Memory B cell (primary cell): ENCODE measurements at regions not wholly inside any gene's neighbourhood (a gene's known extent, or its start where the extent isn't known, plus 50 kb on each side); places are given as distances from the start of the nearest gene placed in this dataset.

Experiments
- ATAC-seq: fragments of 150-1000 bp; cut with Tn5 transposase; 2 replicates; pipeline ENCODE4 v1.10.0; 2021; ENCODE audit warnings: low read depth, mild to moderate bottlenecking, moderate library complexity
- DNase-seq, 2 donors: peaks; one replicate each; pipeline ENCODE4 v3.0.0; 2022; ENCODE audit warnings: low spot score in 2 of 2
- H3K27ac Mint-ChIP-seq: one replicate; pipeline ENCODE4 v1.8.0; 2022; ENCODE audit warnings: mild to moderate bottlenecking, moderate library complexity, mixed read lengths
- H3K27me3 Mint-ChIP-seq: one replicate; pipeline ENCODE4 v1.8.0; 2022; ENCODE audit warnings: mixed read lengths
- H3K36me3 Mint-ChIP-seq: one replicate; pipeline ENCODE4 v1.8.0; 2022; ENCODE audit warnings: mild to moderate bottlenecking, mixed read lengths
- H3K4me1 Mint-ChIP-seq: one replicate; pipeline ENCODE4 v1.8.0; 2022; ENCODE audit warnings: mixed read lengths
- H3K4me3 Mint-ChIP-seq: one replicate; pipeline ENCODE4 v1.8.0; 2022; ENCODE audit warnings: mild to moderate bottlenecking, moderate library complexity, mixed read lengths
- H3K9me3 Mint-ChIP-seq: one replicate; pipeline ENCODE4 v1.8.0; 2022; ENCODE audit warnings: mixed read lengths

- Mint-ChIP-seq H3K36me3 (no peaks in the 10 kb centered on the region), H3K9me3 (no peaks in the 10 kb centered on the region), H3K4me3 (no peak overlapping the region), H3K27ac (no peak overlapping the region), H3K4me1 (peaks cover 6% of the 10 kb centered on the region), H3K27me3 (peaks cover 10% of the 10 kb centered on the region)
- DNase-seq (no peak), ATAC-seq (no peak)
Observed at GRCh38 chr3:56989977-56990640, 70.4 kb upstream of the SPATA12 start.

- no peak overlapping the region for H3K27ac Mint-ChIP-seq
- H3K36me3 Mint-ChIP-seq, result no peaks in the 10 kb centered on the region
- no peak overlapping the region for H3K4me3 Mint-ChIP-seq
- no peak for DNase-seq
- H3K4me1 Mint-ChIP-seq, result peaks cover 6% of the 10 kb centered on the region
- H3K9me3 Mint-ChIP-seq, result no peaks in the 10 kb centered on the region
- ATAC-seq, result no peak
- peaks cover 10% of the 10 kb centered on the region for H3K27me3 Mint-ChIP-seq
Observed at GRCh38 chr3:56989169-56989976, 71.1 kb upstream of the SPATA12 start.

- no peaks in the 10 kb centered on the region for H3K36me3 Mint-ChIP-seq
- H3K9me3 Mint-ChIP-seq, result no peaks in the 10 kb centered on the region
- H3K27ac Mint-ChIP-seq, result no peak overlapping the region
- peaks cover 6% of the 10 kb centered on the region for H3K4me1 Mint-ChIP-seq
- peaks cover 10% of the 10 kb centered on the region for H3K27me3 Mint-ChIP-seq
- peak; percentile 68 to 70 for DNase-seq
- no peak overlapping the region for H3K4me3 Mint-ChIP-seq
- peak; percentile 74 for ATAC-seq
Observed at GRCh38 chr3:56988458-56989168, 71.9 kb upstream of the SPATA12 start.

GRCh38 chr3:56987238-56987895 lies 73.1 kb upstream of the SPATA12 start:
- Mint-ChIP-seq H3K27ac (no peak overlapping the region), H3K4me3 (no peak overlapping the region), H3K4me1 (peaks cover 6% of the 10 kb centered on the region), H3K27me3 (peaks cover 10% of the 10 kb centered on the region), H3K9me3 (no peaks in the 10 kb centered on the region), H3K36me3 (no peaks in the 10 kb centered on the region)
- no peak for ATAC-seq
- no peak for DNase-seq

DNA sequence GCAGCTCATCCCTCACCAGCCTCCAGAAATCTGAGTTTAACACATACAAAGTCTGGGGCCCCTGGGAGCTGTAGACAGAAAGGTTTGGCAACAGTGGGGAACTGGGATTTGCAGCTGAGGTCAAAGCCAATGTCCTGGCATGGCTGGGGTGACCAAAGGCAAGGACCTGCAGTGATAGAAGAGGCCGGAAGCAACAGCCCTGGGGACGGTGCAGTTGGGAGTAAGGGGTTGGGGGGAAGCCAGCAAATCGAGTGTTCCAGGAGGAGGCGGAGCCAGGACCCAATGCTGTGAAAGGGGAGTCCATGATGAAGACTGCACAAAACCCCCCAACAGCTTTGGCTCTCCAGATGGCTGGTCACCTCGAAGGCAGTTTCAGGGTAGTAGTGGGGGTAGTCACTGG lies 74.1 kb upstream of the SPATA12 start:
- Mint-ChIP-seq H3K27ac (no peak overlapping the region), H3K36me3 (no peaks in the 10 kb centered on the region), H3K4me1 (peaks cover 6% of the 10 kb centered on the region), H3K27me3 (peaks cover 10% of the 10 kb centered on the region), H3K9me3 (no peaks in the 10 kb centered on the region), H3K4me3 (no peak overlapping the region)
- ATAC-seq (no peak), DNase-seq (no peak)

DNA sequence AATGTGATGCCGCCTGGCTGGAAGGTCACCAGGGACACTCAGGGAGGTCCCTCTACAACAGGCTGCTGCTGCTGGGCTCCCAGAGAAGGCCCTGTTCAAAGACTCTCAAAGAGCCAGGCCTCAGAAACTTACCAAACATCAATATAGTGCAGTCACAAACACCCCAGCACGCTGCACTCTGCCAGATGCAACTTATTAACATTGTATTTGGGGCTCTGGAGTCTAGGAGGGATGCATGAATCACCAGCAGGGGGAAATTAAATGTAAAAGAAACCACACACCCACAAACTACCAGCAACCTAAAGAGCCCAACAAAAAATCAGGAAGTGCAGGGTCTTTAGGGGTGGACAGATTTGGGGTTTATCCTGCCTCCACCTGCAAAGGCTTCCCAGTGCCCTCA lies 74.6 kb upstream of the SPATA12 start:
- H3K36me3 Mint-ChIP-seq, result no peaks in the 10 kb centered on the region
- no peak for ATAC-seq

DNA sequence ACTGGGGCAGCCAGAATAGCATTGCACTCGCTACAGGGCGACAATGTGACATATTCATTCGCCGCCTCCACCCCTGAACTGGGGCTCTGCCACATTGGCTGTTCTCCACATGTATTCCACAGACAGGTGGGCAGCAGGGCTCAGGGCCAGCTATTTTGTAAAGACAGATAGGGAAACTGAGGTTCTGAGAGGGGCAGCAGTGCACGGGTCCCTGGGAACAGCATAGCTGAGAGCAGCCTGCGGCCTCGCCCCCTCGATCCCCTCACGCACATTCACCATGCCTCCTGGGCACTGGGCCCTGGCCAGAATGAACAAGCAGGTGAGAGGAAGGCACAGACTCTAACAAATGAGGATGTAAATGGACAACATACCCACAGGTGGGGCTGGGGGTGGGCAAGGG lies 75.0 kb upstream of the SPATA12 start:
- DNase-seq (no peak), ATAC-seq (no peak)
- Mint-ChIP-seq H3K4me3 (no peak overlapping the region), H3K27me3 (peaks cover 8% of the 10 kb centered on the region), H3K27ac (no peak overlapping the region), H3K4me1 (peaks cover 6% of the 10 kb centered on the region), H3K9me3 (no peaks in the 10 kb centered on the region), H3K36me3 (no peaks in the 10 kb centered on the region)

More for the DNA sequence above, 74.6 kb upstream of the SPATA12 start:
- Mint-ChIP-seq H3K27ac (no peak overlapping the region), H3K9me3 (no peaks in the 10 kb centered on the region), H3K4me1 (peaks cover 6% of the 10 kb centered on the region), H3K27me3 (peaks cover 8% of the 10 kb centered on the region), H3K4me3 (no peak overlapping the region)
- DNase-seq, result no peak

GRCh38 chr3:56983427-56983826 lies 77.0 kb upstream of the SPATA12 start:
- Mint-ChIP-seq H3K4me1 (peaks cover 6% of the 10 kb centered on the region), H3K9me3 (no peaks in the 10 kb centered on the region), H3K27ac (no peak overlapping the region), H3K4me3 (no peak overlapping the region), H3K27me3 (no peaks in the 10 kb centered on the region), H3K36me3 (no peaks in the 10 kb centered on the region)
- DNase-seq (no peak), ATAC-seq (no peak)

- Mint-ChIP-seq H3K9me3 (no peaks in the 10 kb centered on the region), H3K27ac (no peak overlapping the region)
- ATAC-seq, result no peak
Observed at GRCh38 chr3:56981445-56982230, 78.8 kb upstream of the SPATA12 start.

DNA sequence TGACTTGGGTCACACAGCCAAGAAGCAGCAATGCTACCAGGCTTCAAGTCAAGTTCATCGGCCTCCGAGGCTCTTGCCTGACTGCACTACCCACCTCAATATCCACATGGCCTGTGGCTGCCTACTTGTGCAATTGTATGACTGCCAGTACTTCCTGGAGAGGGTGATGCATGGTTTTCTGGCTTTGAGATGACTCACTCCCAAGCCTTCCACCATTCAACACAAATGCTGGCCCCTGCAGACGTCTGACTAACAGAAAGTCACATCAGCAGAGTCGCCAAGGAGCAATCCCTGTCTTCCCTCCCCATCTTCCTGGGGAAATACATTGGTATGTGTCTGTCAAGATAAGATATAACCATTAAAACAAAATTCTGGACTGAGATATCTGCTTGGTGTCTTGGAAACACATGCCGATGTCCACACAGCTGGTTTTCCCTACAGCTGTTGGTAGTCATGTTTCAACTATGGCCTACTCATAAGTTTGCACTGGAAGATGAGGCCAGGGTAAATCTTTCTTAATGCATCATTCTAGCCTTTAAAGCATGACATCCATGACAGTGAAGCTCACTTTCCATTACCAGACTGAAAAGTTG lies 79.6 kb upstream of the SPATA12 start:
- H3K27me3 Mint-ChIP-seq, result no peaks in the 10 kb centered on the region
- ATAC-seq (no peak), DNase-seq (no peak)
- no peaks in the 10 kb centered on the region for H3K36me3 Mint-ChIP-seq
- no peaks in the 10 kb centered on the region for H3K9me3 Mint-ChIP-seq
- no peak overlapping the region for H3K27ac Mint-ChIP-seq
- H3K4me1 Mint-ChIP-seq, result peaks cover 4% of the 10 kb centered on the region
- no peak overlapping the region for H3K4me3 Mint-ChIP-seq

More at GRCh38 chr3:56981445-56982230, 78.8 kb upstream of the SPATA12 start:
- DNase-seq, result no peak
- Mint-ChIP-seq H3K27me3 (no peaks in the 10 kb centered on the region), H3K4me1 (peaks cover 6% of the 10 kb centered on the region), H3K36me3 (no peaks in the 10 kb centered on the region), H3K4me3 (no peak overlapping the region)

DNA sequence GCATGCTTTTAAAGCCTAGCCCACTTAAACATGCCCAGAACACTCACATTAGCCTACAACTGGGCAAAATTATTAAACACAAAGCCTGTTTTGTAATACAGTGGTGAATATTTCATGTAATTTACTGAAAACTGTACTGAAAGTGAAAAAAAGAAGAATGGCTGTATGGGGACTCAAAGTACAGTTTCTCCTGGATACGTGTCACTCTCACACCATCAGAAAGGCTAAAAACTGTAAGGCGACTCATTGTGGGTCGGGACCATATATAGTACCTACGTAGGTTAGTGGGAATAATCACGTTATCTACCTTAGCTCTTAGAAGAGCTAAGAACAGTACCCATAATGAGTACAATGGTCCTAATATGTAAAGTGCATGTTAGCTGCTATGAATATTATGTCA lies 80.2 kb upstream of the SPATA12 start:
- H3K27me3 Mint-ChIP-seq, result no peaks in the 10 kb centered on the region
- no peaks in the 10 kb centered on the region for H3K4me1 Mint-ChIP-seq
- no peak for ATAC-seq
- H3K27ac Mint-ChIP-seq, result no peak overlapping the region
- no peaks in the 10 kb centered on the region for H3K9me3 Mint-ChIP-seq
- H3K36me3 Mint-ChIP-seq, result no peaks in the 10 kb centered on the region
- no peak overlapping the region for H3K4me3 Mint-ChIP-seq
- no peak for DNase-seq

- no peak overlapping the region for H3K4me3 Mint-ChIP-seq
- H3K4me1 Mint-ChIP-seq, result no peaks in the 10 kb centered on the region
- no peaks in the 10 kb centered on the region for H3K9me3 Mint-ChIP-seq
- no peak overlapping the region for H3K27ac Mint-ChIP-seq
- no peaks in the 10 kb centered on the region for H3K27me3 Mint-ChIP-seq
- ATAC-seq, result no peak
- no peak for DNase-seq
- H3K36me3 Mint-ChIP-seq, result no peaks in the 10 kb centered on the region
Observed at GRCh38 chr3:56979791-56980190, 80.7 kb upstream of the SPATA12 start.

DNA sequence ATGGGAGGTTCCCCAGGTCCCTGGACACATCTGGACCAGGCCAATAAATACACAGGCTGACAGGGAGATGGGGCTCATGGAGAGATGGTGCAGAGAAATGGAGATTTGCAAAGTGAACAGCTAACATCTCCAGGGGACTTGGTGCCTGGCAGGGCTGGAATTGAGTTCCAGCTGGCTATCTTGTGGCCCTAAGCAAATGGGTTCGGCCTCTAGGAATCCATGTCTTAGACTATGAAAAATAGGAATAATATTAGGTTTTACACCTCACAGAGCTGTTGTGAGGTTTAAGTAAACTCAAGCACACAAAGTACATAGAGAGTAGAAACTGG lies 82.9 kb upstream of the SPATA12 start:
- Mint-ChIP-seq H3K4me3 (no peak overlapping the region), H3K27ac (no peak overlapping the region), H3K4me1 (no peaks in the 10 kb centered on the region), H3K9me3 (no peaks in the 10 kb centered on the region), H3K27me3 (peaks cover 3% of the 10 kb centered on the region), H3K36me3 (peaks cover 3% of the 10 kb centered on the region)
- ATAC-seq, result no peak
- DNase-seq, result no peak
